Large intestine (tissue), 3 donors: ENCODE measurements at regions not wholly inside any gene's neighbourhood (a gene's known extent, or its start where the extent isn't known, plus 50 kb on each side); places are given as distances from the start of the nearest gene placed in this dataset.

Experiments
- DNase-seq, 2 donors: peaks; one replicate each; pipeline versions ENCODE4 v3.0.0 to v3.0.0-alpha.2; 2013
- H3K27ac ChIP-seq: one replicate; pipeline ENCODE4 v1.5.1; 2013; ENCODE audit warnings: low read length
- H3K27me3 ChIP-seq: 2 replicates; pipeline ENCODE4 v1.6.1; 2013; ENCODE audit warnings: low read length; ENCODE audit not compliant: control insufficient read depth, insufficient read depth
- H3K36me3 ChIP-seq: 2 replicates; pipeline ENCODE4 v1.6.1; 2013; ENCODE audit warnings: low read length; ENCODE audit not compliant: control insufficient read depth, insufficient read depth
- H3K4me1 ChIP-seq: one replicate; pipeline ENCODE4 v1.6.1; 2013; ENCODE audit warnings: low read length; ENCODE audit not compliant: control insufficient read depth, insufficient read depth
- H3K4me3 ChIP-seq: one replicate; pipeline ENCODE4 v1.5.1; 2013; ENCODE audit warnings: low read length
- H3K9me3 ChIP-seq: one replicate; pipeline ENCODE4 v1.6.1; 2013; ENCODE audit warnings: mild to moderate bottlenecking, low read depth, low read length, moderate library complexity; ENCODE audit not compliant: control insufficient read depth
- WGBS: methylation state at CpG from one replicate; pipeline ENCODE4 v1.1.5; 2013; ENCODE audit warnings: low lambda C conversion rate; ENCODE audit not compliant: insufficient coverage; 5-methylcytosine and 5-hydroxymethylcytosine counted together

GRCh38 chr2:129231924-129232323, 747.5 kb upstream of the RAB6C start:
- no peaks in the 10 kb centered on the region for H3K36me3 ChIP-seq
- H3K4me3 ChIP-seq: no peak overlapping the region
- H3K9me3 ChIP-seq: no peaks in the 10 kb centered on the region
- H3K27me3 ChIP-seq: no peaks in the 10 kb centered on the region
- H3K4me1 ChIP-seq: no peaks in the 10 kb centered on the region
- H3K27ac ChIP-seq: no peak overlapping the region
- no peak for DNase-seq
- WGBS: no CpG with 5 or more reads among the region's 7 CpGs

GRCh38 chr2:129233166-129233565, 746.3 kb upstream of the RAB6C start:
- no peak overlapping the region for H3K27ac ChIP-seq
- no peaks in the 10 kb centered on the region for H3K36me3 ChIP-seq
- DNase-seq: no peak
- H3K27me3 ChIP-seq: no peaks in the 10 kb centered on the region
- H3K4me1 ChIP-seq: no peaks in the 10 kb centered on the region
- no peak overlapping the region for H3K4me3 ChIP-seq
- WGBS: no CpG with 5 or more reads among the region's 9 CpGs
- no peaks in the 10 kb centered on the region for H3K9me3 ChIP-seq

- Histone ChIP-seq H3K9me3 (no peaks in the 10 kb centered on the region), H3K4me3 (no peak overlapping the region), H3K27ac (no peak overlapping the region), H3K27me3 (no peaks in the 10 kb centered on the region), H3K36me3 (no peaks in the 10 kb centered on the region), H3K4me1 (no peaks in the 10 kb centered on the region)
- no CpG with 5 or more reads among the region's 6 CpGs for WGBS
- peak in 1 of 2 donors; percentile 9 for DNase-seq
These were observed 745.6 kb upstream of the RAB6C start for GRCh38 chr2:129233751-129234406.

- H3K4me3 ChIP-seq: no peak overlapping the region
- DNase-seq: no peak
- no peaks in the 10 kb centered on the region for H3K27me3 ChIP-seq
- no peaks in the 10 kb centered on the region for H3K9me3 ChIP-seq
- no peak overlapping the region for H3K27ac ChIP-seq
- no peaks in the 10 kb centered on the region for H3K4me1 ChIP-seq
- H3K36me3 ChIP-seq: no peaks in the 10 kb centered on the region
These were observed 742.9 kb upstream of the RAB6C start for GRCh38 chr2:129236601-129237000.

- no peak for DNase-seq
- Histone ChIP-seq H3K27me3 (no peaks in the 10 kb centered on the region), H3K36me3 (no peaks in the 10 kb centered on the region), H3K27ac (no peak overlapping the region), H3K9me3 (no peaks in the 10 kb centered on the region), H3K4me3 (no peak overlapping the region), H3K4me1 (no peaks in the 10 kb centered on the region)
- WGBS: 100% methylated on average over 1 of the region's 6 CpGs
These were observed 741.3 kb upstream of the RAB6C start for GRCh38 chr2:129237966-129238725.

DNA sequence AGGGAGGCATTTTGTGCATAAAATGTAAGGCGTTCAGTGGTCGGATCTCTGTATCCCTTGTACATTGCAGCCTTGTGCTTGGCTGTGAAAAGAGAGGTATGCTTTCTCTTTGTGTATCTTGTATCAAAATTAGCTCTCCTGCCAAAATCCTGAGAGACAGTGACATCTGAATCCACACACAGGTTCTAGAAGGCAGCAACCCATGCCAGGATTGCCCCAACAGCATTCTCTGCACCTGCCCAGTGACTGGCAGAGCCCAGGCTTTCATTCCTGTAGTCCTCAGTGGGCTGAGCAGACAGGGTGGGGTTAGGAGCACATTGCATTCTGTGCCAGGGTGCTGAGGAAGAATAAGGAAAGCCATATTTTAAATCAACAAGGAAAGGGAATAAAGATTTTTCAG, 740.3 kb upstream of the RAB6C start:
- Histone ChIP-seq H3K4me1 (no peaks in the 10 kb centered on the region), H3K9me3 (no peaks in the 10 kb centered on the region), H3K36me3 (no peaks in the 10 kb centered on the region), H3K27ac (no peak overlapping the region), H3K4me3 (no peak overlapping the region), H3K27me3 (no peaks in the 10 kb centered on the region)
- WGBS: no CpG with 5 or more reads among the region's 2 CpGs
- DNase-seq: no peak

DNA sequence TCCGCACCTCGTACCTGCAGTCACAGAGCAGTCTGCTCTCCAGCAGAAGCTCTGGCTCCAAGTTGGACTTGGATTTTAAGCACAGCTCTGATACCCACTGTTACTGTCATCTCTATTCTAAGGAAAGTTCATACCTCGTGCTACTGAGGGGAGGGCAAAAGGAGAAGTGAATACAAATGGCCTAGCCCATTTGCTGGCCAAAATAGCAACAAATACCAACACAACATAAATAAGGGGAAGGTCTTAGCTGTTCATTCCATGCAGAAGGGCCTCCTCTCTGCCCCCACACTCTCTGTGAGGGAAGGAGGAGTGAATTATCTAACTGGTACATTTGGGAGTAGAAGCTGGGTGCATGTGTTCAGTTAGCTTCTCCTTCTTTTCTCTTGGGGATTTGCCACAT, 739.4 kb upstream of the RAB6C start:
- H3K4me1 ChIP-seq: no peaks in the 10 kb centered on the region
- no peak for DNase-seq

GRCh38 chr2:129242269-129242668, 737.2 kb upstream of the RAB6C start:
- Histone ChIP-seq H3K9me3 (no peaks in the 10 kb centered on the region), H3K4me3 (no peak overlapping the region), H3K36me3 (no peaks in the 10 kb centered on the region), H3K4me1 (no peaks in the 10 kb centered on the region), H3K27me3 (no peaks in the 10 kb centered on the region), H3K27ac (no peak overlapping the region)
- WGBS: no CpG with 5 or more reads among the region's 5 CpGs
- DNase-seq: no peak

More for the DNA sequence above, 739.4 kb upstream of the RAB6C start:
- Histone ChIP-seq H3K36me3 (no peaks in the 10 kb centered on the region), H3K9me3 (no peaks in the 10 kb centered on the region), H3K27ac (no peak overlapping the region), H3K4me3 (no peak overlapping the region), H3K27me3 (no peaks in the 10 kb centered on the region)
- WGBS: no CpG with 5 or more reads among the region's 3 CpGs

GRCh38 chr2:129247751-129248150, 731.7 kb upstream of the RAB6C start:
- Histone ChIP-seq H3K27me3 (no peaks in the 10 kb centered on the region), H3K27ac (no peak overlapping the region), H3K4me3 (no peak overlapping the region), H3K36me3 (no peaks in the 10 kb centered on the region), H3K4me1 (no peaks in the 10 kb centered on the region), H3K9me3 (no peaks in the 10 kb centered on the region)
- 100% methylated on average over 2 of the region's 3 CpGs for WGBS
- DNase-seq: no peak

GRCh38 chr2:129248198-129248597, 731.3 kb upstream of the RAB6C start:
- DNase-seq: no peak
- Histone ChIP-seq H3K27me3 (no peaks in the 10 kb centered on the region), H3K27ac (no peak overlapping the region), H3K36me3 (no peaks in the 10 kb centered on the region), H3K4me1 (no peaks in the 10 kb centered on the region), H3K9me3 (no peaks in the 10 kb centered on the region), H3K4me3 (no peak overlapping the region)
